Cardiac muscle cell (in vitro differentiated cells and primary cell): ENCODE measurements at regions not wholly inside any gene's neighbourhood (a gene's known extent, or its start where the extent isn't known, plus 50 kb on each side); places are given as distances from the start of the nearest gene placed in this dataset.

Experiments used
- DNase-seq, 2 donors: peaks; one replicate each; pipeline versions ENCODE4 v3.0.0 to v3.0.0-alpha.2; 2010 to 2017; ENCODE audit warnings: low read depth in 1 of 2, low spot score in 1 of 2
- H3K27ac ChIP-seq: fragments of 200-600 bp; sonication (generic); 2 replicates; pipeline ENCODE4 v1.5.1; 2016
- H3K27me3 ChIP-seq: fragments of 200-600 bp; sonication (generic); 2 replicates; pipeline ENCODE4 v1.6.0; 2016; ENCODE audit warnings: control low read depth
- H3K36me3 ChIP-seq: fragments of 200-600 bp; sonication (generic); 2 replicates; pipeline ENCODE4 v1.5.1; 2016; ENCODE audit warnings: control low read depth
- H3K4me1 ChIP-seq: fragments of 200-600 bp; sonication (generic); 2 replicates; pipeline ENCODE4 v1.8.1; 2017; ENCODE audit warnings: low read depth, mild to moderate bottlenecking, mixed run types
- H3K4me3 ChIP-seq: fragments of 200-600 bp; sonication (generic); 2 replicates; pipeline ENCODE4 v1.5.1; 2016; ENCODE audit warnings: mild to moderate bottlenecking
- H3K9me3 ChIP-seq: fragments of 200-600 bp; sonication (generic); 2 replicates; pipeline ENCODE4 v1.5.1; 2017; ENCODE audit warnings: low read depth, mild to moderate bottlenecking, control low read depth
- TF ChIP-seq, protein P1 (sequence below): IDR thresholded peaks from 2 replicates; pipeline ENCODE4 v1.5.1; 2012; ENCODE audit warnings: low read depth, mild to moderate bottlenecking, low read length

DNA sequence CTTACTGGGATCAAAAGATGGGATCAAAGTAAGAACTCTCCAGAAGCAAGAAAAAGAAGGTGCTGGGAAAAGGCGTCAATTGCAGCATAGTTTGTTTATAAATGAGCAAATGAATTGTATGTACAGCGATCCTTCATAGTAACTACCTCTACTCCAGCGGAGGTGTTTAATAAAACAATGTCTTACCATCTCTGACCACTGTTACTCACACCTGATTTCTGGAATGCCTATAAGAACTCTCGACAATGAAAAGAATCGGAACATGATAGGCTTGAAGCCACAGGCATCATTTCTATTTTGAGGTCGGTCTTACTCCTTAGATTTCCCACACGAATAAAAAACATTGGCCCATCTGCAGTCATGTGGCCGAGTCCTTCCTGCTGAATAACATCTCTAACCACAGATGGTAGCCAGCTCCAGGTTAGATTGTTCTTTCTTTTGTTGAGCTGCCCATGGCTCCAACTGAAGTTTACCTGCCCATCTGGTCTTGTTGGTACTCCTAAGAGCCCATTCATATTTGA lies 67.6 kb downstream of the CLDN34 start:
- Histone ChIP-seq H3K9me3 (no peaks in the 10 kb centered on the region), H3K27ac (no peak overlapping the region), H3K27me3 (no peaks in the 10 kb centered on the region), H3K4me1 (no peaks in the 10 kb centered on the region), H3K36me3 (no peaks in the 10 kb centered on the region), H3K4me3 (no peak overlapping the region)
- TF ChIP-seq, protein P1, sequence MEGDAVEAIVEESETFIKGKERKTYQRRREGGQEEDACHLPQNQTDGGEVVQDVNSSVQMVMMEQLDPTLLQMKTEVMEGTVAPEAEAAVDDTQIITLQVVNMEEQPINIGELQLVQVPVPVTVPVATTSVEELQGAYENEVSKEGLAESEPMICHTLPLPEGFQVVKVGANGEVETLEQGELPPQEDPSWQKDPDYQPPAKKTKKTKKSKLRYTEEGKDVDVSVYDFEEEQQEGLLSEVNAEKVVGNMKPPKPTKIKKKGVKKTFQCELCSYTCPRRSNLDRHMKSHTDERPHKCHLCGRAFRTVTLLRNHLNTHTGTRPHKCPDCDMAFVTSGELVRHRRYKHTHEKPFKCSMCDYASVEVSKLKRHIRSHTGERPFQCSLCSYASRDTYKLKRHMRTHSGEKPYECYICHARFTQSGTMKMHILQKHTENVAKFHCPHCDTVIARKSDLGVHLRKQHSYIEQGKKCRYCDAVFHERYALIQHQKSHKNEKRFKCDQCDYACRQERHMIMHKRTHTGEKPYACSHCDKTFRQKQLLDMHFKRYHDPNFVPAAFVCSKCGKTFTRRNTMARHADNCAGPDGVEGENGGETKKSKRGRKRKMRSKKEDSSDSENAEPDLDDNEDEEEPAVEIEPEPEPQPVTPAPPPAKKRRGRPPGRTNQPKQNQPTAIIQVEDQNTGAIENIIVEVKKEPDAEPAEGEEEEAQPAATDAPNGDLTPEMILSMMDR, result no peak
- DNase-seq, result no peak

DNA sequence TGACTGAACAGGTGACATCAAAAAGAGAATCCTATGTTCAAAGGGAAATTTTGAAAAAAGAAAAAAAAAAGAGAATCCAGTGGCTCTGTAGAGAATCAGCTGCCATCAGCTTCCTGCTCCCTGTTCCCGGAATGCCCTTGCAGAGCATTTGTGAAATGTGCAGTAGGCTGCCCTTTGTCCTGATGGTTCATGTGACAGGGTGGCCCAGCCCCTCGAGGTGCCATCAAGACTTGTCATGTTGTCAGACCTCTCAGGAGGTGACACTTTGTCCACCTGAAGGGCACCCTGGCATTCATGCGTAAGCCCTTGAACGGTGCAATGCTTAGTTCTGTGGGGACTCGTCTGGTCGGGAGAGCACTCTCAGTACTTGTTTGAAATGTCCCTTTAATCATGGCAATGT lies 71.4 kb downstream of the CLDN34 start:
- Histone ChIP-seq H3K27me3 (no peaks in the 10 kb centered on the region), H3K36me3 (no peaks in the 10 kb centered on the region), H3K4me3 (no peak overlapping the region), H3K4me1 (peaks cover 5% of the 10 kb centered on the region), H3K9me3 (no peaks in the 10 kb centered on the region), H3K27ac (no peak overlapping the region)
- TF ChIP-seq, protein P1, result no peak
- DNase-seq, result no peak

DNA sequence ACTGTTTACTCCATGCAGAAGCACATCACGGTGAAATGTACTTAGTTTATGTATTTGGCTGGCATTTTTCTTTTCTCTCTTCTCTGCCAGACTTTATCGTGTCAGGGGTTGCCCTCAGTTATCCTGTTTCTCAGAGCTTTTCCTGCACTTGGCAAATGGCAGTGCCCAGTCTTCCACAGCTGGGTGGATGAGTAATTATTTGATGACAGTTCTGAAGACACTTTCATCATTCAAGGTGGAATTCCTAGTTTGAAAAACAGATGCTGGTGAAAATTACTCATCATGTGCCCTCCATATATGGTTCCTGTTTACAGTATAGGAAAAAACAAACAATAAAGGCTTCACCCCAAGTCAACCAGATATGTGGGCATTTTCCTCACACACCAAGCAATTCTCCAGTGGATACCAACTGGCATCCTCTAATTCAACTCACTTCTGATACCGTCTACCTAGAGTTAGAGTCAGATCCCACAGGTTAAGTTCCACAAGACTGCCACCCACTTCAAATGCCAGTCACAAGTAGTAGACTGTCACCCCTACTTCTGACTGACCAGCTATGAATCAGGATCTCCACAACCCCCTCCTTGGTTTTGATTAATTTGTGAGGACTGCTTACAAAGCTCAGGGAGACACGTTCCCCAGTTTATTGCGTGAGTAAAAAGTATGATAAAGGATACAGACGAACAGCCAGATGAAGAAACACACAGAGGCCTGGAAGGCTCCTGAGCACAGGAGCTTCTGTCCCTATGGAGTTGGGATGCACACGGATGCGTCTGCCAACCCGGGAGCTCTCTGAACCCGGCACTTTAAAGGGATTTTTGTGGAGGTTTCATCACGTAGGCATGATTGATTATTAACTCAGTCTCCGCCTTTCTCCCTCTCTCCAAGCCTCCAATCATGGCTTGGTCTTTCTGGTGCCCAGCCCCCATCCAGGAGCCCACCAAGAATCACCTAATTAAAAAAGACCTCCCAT lies 72.9 kb downstream of the CLDN34 start:
- Histone ChIP-seq H3K36me3 (no peaks in the 10 kb centered on the region), H3K27me3 (no peaks in the 10 kb centered on the region), H3K27ac (no peak overlapping the region), H3K4me3 (no peak overlapping the region), H3K4me1 (peaks cover 5% of the 10 kb centered on the region), H3K9me3 (no peaks in the 10 kb centered on the region)
- TF ChIP-seq, protein P1, result no peak
- no peak for DNase-seq

DNA sequence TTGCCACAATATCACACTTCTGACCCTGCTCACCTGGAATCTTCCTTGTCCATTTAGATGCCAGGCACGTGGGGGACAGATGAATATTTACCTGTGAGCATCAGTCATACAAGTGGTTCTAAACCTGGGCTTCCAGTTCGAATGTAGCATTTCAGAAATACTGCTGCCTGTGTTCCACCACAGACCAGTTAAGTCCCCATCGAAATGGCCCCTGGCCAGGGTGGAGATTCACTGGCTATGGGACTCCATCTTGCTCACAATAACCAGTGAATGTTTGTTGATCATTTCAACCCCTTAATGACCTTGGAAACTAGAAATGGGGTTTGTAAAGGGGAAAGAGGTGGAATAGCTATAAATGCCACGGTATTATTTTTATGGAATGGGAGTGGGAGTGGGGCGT lies 73.8 kb downstream of the CLDN34 start:
- TF ChIP-seq, protein P1, result no peak
- Histone ChIP-seq H3K36me3 (no peaks in the 10 kb centered on the region), H3K9me3 (no peaks in the 10 kb centered on the region), H3K27ac (no peak overlapping the region), H3K4me1 (peaks cover 5% of the 10 kb centered on the region), H3K27me3 (no peaks in the 10 kb centered on the region), H3K4me3 (no peak overlapping the region)
- DNase-seq, result no peak

DNA sequence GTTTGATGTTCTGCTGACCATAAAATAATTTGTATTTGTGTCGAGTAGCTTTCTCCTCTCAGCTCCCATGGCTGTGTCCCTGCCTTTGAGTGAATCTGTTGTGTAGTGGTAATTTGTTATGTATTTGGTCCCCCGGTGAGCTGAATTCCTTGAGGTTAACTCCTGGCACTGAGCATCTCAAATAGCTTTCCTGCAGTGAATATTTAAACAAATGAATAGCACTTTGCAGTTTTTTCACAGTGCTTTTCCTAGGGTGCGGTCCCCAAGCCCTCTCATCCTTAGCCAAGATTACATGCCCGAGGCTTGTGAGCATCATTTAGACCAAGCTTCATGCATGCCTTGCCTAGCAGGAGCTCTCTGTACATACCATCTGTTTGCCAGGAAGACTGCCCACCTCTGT lies 74.2 kb downstream of the CLDN34 start:
- H3K4me3 ChIP-seq, result no peak overlapping the region
- no peak for DNase-seq
- H3K9me3 ChIP-seq, result no peaks in the 10 kb centered on the region
- H3K27me3 ChIP-seq, result no peaks in the 10 kb centered on the region
- H3K27ac ChIP-seq, result no peak overlapping the region
- H3K4me1 ChIP-seq, result peaks cover 5% of the 10 kb centered on the region
- TF ChIP-seq, protein P1, result no peak
- no peaks in the 10 kb centered on the region for H3K36me3 ChIP-seq
